Panc1 (cell line): ENCODE measurements at regions not wholly inside any gene's neighbourhood (a gene's known extent, or its start where the extent isn't known, plus 50 kb on each side); places are given as distances from the start of the nearest gene placed in this dataset.

ENCODE experiments used
- POLR2AphosphoS5 ChIP-seq: IDR thresholded peaks from 2 replicates; pipeline ENCODE4 v1.6.1; 2012; ENCODE audit warnings: mild to moderate bottlenecking, low read depth, low read length, moderate library complexity
- SIN3A ChIP-seq: IDR thresholded peaks from 2 replicates; pipeline ENCODE4 v1.6.1; 2012; ENCODE audit warnings: low read depth, mild to moderate bottlenecking, low read length, moderate library complexity, borderline replicate concordance; ENCODE audit not compliant: insufficient read depth
- TCF7L2 ChIP-seq: IDR thresholded peaks from 2 replicates; pipeline ENCODE4 v1.6.1; 2011; ENCODE audit warnings: mild to moderate bottlenecking, low read depth, low read length, inconsistent platforms
- TF ChIP-seq, protein P1 (sequence below): fragments of 450-650 bp; IDR thresholded peaks from 2 replicates; pipeline ENCODE4 v1.5.1; 2017; ENCODE audit warnings: mild to moderate bottlenecking
- TF ChIP-seq, protein P2 (sequence below), 2 experiments: IDR thresholded peaks; 2 replicates each; pipeline ENCODE4 v1.6.1; 2011 to 2012; ENCODE audit warnings: low read depth in 2 of 2, control low read depth in 1 of 2, low read length in 1 of 2, mild to moderate bottlenecking in 1 of 2, moderate library complexity in 1 of 2; ENCODE audit not compliant: insufficient read depth in 1 of 2

DNA sequence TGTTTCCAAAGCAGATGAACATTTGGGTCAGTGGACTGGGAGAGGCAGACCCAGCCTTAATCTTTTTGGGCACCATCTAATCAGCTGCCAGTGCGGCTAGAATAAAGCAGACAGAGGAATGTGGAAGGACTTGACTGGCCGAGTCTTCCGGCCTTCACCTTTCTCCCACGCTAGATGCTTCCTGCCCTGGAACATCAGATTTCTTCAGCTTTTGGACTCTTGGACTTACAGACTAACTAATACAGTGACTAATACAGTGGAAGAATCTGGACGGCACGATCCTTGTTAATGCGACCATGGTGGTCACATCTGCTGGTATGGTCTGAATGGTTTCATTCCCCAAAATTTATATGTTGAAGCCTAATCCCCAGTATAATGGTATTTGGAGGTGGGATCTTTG, 122.6 kb upstream of the NXT1 start:
- TF ChIP-seq, protein P1, sequence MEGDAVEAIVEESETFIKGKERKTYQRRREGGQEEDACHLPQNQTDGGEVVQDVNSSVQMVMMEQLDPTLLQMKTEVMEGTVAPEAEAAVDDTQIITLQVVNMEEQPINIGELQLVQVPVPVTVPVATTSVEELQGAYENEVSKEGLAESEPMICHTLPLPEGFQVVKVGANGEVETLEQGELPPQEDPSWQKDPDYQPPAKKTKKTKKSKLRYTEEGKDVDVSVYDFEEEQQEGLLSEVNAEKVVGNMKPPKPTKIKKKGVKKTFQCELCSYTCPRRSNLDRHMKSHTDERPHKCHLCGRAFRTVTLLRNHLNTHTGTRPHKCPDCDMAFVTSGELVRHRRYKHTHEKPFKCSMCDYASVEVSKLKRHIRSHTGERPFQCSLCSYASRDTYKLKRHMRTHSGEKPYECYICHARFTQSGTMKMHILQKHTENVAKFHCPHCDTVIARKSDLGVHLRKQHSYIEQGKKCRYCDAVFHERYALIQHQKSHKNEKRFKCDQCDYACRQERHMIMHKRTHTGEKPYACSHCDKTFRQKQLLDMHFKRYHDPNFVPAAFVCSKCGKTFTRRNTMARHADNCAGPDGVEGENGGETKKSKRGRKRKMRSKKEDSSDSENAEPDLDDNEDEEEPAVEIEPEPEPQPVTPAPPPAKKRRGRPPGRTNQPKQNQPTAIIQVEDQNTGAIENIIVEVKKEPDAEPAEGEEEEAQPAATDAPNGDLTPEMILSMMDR, result no peak
- TF ChIP-seq POLR2AphosphoS5 (no peak), TCF7L2 (no peak), SIN3A (no peak)
- TF ChIP-seq, protein P2, sequence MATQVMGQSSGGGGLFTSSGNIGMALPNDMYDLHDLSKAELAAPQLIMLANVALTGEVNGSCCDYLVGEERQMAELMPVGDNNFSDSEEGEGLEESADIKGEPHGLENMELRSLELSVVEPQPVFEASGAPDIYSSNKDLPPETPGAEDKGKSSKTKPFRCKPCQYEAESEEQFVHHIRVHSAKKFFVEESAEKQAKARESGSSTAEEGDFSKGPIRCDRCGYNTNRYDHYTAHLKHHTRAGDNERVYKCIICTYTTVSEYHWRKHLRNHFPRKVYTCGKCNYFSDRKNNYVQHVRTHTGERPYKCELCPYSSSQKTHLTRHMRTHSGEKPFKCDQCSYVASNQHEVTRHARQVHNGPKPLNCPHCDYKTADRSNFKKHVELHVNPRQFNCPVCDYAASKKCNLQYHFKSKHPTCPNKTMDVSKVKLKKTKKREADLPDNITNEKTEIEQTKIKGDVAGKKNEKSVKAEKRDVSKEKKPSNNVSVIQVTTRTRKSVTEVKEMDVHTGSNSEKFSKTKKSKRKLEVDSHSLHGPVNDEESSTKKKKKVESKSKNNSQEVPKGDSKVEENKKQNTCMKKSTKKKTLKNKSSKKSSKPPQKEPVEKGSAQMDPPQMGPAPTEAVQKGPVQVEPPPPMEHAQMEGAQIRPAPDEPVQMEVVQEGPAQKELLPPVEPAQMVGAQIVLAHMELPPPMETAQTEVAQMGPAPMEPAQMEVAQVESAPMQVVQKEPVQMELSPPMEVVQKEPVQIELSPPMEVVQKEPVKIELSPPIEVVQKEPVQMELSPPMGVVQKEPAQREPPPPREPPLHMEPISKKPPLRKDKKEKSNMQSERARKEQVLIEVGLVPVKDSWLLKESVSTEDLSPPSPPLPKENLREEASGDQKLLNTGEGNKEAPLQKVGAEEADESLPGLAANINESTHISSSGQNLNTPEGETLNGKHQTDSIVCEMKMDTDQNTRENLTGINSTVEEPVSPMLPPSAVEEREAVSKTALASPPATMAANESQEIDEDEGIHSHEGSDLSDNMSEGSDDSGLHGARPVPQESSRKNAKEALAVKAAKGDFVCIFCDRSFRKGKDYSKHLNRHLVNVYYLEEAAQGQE (IDR thresholded peaks at IDR 0.05; ENCODE audit: insufficient read depth in 1 of 2, low read depth in 2 of 2, low read length in 1 of 2), result no peak
